ENCODE measurements at regions not wholly inside any gene's neighbourhood (a gene's known extent, or its start where the extent isn't known, plus 50 kb on each side); places are given as distances from the start of the nearest gene placed in this dataset.
A peak's percentile ranks its signal among the peaks of the same experiment; 100 is the strongest.

DNA sequence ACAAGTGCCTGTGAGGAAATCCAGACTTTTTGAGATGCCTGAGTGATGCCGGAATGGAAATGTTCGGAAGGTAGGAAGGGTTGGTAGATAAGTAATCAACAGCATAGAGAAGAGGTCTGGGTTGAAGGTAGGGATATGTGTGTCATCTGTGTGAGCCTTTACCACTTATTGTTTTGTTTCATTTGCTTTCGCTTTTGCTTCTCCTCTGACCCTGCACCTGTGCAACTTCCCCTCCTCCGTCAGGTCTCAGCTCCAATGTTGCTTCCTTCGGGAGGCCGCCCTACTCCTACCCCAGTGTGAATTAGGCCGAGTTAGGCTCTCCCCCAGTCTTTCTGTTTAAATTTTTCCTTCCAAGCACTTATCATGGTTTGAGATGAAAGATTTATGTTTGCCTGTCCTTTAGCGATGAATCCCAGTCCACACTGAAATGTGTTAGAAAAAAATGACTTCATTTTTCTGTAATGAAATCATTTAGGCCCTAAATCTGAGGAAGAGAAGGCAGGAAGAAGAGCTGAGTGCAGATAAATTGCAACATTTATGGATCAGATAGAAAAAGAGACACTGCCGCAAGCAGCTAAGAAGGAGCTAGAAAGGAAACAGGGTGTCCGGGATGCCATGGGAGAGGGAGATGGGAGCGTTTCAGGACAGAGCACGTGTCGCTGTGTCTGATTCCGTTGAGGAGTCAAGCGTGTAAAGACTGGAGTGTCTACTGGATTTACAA is 139.6 kb upstream of the PELI1 start:
- peak; percentile 52 for DNase-seq (ENCODE audit: low spot score)

DNA sequence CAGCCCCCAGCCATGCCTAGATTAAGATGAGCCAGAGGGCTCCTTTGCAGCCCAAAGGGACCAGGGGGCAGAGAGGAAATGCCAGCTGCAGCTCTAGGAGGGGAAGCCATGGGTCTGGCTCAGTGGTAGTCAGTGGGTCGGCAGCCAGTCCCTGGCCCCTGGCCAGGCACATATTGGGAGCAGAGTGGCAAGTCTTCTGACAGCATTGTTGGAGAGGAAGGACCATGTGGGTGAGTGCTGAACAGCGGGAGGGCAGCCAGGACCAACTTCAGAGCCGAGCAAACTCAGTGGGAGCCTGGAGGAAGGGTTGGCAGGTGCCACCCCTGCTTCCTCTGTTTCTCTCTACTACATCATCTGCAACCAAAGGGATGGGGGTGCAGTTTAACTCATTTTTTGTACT is 140.5 kb upstream of the PELI1 start:
- DNase-seq (ENCODE audit: low spot score): no peak

GRCh38 chr2:64287202-64287740 is 143.1 kb upstream of the PELI1 start:
- no peak for DNase-seq (ENCODE audit: low spot score)

GRCh38 chr2:64288321-64289193 is 144.3 kb upstream of the PELI1 start:
- no peak for DNase-seq (ENCODE audit: low spot score)

DNA sequence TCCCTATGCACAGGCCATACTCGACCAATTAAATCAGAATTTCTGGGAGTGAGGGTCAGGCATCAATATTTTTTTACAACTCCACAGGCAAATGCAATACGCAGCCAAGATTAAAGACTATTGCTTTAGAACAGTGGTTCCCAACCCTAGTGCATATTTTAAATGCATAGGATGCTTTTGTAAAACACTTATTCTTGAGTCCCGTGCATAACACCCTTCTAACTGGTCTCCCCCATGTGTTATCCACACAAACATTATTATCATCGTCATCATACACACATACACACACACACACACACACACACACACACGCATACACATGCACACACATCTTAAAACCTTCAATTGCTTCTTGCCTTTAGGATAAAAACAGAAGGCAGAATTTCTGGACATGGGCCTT is 145.0 kb upstream of the PELI1 start:
- DNase-seq (ENCODE audit: low spot score): no peak

DNA sequence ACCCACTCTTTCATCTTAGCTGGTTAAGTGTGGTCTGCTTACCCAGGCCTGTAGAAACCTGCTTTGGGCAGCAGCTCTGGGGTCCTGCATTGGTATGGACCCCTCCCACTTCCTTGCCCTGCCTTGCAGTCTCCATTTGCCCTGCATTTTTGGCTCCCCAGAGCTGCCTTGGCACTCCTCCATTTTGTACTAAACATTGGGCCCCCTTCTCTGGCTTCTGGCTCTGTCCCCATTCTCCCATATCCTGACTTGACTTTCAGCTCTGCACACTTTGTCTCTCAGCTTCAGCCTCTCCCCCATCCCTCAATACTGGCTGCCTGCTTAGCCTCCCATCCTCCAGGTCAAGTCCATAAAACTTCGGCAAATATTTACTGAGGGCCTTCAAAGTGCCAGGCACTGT is 145.5 kb upstream of the PELI1 start:
- no peak for DNase-seq (ENCODE audit: low spot score)

DNA sequence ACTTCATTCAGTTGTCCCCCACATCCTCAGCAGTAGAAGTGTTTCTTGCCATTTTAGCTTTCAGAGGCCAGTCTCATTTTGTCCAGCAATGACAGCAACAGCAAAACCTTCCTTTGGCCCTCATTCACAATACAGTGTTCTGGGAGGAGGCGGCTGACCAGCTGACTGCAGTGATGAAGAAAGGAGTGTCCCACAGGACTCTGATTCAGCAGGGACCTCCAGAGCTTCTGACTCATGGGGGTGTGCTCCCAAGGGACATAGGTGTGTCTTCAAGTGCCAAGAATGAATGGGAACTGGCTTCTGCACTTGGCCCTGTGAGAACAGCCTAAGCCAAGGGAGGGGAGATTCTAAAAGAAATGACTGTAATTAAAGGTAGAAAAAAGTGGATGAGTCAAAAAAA is 147.0 kb upstream of the PELI1 start:
- no peak for DNase-seq (ENCODE audit: low spot score)

GRCh38 chr2:64295326-64296139 is 151.3 kb upstream of the PELI1 start:
- DNase-seq (ENCODE audit: low spot score): no peak

- no peak for DNase-seq (ENCODE audit: low spot score)
Measured at GRCh38 chr2:64296140-64296480, 151.9 kb upstream of the PELI1 start.

DNA sequence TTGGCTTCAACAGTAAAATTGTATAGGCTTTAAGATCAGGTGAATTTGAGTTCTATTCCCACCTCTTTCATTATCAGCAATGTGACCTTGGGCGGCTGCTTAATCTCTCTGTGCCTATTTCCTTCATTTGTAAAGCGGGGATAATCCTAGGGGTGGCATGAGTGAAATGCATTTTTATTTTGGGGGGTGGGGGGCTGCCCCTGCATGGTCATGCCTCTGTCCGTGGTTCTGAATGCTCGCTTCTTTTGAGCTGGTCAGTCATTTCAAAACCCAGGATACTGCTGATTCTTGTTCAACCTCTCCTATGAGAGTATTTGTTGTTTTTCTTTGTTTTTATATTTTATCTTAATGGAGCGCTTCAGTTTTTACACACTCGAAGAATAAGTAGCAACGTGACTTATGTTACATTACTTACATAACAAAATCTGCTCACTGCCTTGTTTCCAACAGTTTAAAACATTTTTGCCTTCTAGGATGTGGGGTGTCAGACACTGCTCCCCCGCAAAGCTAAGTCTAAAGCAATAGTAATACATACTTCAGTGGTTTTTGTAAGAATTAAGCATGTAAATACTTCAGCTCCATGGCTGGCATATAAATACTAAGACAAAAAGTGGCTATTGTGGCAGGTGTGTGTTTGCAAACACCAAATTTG is 152.6 kb upstream of the PELI1 start:
- DNase-seq (ENCODE audit: low spot score): no peak

GRCh38 chr2:64298161-64298560 is 153.9 kb upstream of the PELI1 start:
- DNase-seq (ENCODE audit: low spot score): no peak

GRCh38 chr2:64300066-64300465 is 153.9 kb upstream of the LGALSL start:
- no peak for DNase-seq (ENCODE audit: low spot score)

- no peak for DNase-seq (ENCODE audit: low spot score)
Measured at GRCh38 chr2:64303250-64303649, 150.7 kb upstream of the LGALSL start.

DNA sequence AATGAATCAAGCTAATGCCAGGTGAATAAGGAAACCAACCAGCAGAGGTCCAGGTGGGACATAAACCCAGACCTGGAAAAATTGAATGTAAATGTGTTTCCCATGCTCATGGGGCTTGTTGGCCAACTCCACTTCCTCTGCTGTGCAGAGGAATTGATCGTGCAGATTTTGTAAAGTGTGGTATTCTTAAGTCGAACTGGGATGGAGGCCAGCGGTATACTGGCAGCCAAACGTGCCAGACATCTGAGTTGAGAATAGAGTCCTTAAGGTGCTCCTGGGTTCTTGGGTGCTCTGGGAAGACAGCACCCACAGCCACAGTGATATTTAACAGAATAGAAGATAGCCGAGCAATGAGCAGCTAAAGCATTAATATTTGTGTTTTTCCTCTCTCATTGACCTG is 146.5 kb upstream of the LGALSL start:
- no peak for DNase-seq (ENCODE audit: low spot score)

GRCh38 chr2:64311191-64311910 is 142.6 kb upstream of the LGALSL start:
- no peak for DNase-seq (ENCODE audit: low spot score)

DNA sequence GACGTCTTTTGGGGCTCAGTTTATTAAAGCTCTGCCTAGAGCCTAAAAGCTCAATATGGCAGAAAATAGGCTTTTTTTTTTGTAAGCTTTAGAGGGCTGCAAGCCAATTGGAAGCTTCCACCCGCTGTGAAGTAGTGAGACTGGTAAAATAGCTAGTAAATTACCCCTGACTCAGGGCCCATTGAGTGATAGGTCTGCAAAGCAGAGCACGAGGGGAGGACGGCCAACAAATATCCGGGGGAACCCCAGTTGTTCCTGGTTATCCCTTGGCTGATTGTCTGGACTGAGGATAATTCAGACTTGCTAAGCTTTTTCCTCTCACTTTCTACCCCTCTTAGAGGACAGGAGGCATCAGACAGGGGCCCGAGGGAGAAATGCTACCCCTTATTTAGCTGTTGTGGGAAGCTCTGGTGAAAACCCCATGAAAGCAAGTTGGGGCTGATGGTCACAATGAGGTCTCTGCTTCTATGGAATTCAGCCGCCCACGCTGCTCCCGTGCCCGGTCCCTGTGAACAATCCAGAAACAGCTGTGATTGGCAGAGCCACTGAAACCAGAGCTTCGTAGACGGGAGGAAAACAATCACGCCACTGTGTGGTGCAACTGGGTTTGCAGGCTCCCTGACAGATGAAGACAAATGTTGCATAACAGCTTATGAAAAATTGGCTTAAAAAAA is 141.9 kb upstream of the LGALSL start:
- no peak for DNase-seq (ENCODE audit: low spot score)

GRCh38 chr2:64312622-64313397 is 141.2 kb upstream of the LGALSL start:
- no peak for DNase-seq (ENCODE audit: low spot score)

GRCh38 chr2:64313398-64313723 is 140.6 kb upstream of the LGALSL start:
- no peak for DNase-seq (ENCODE audit: low spot score)

DNA sequence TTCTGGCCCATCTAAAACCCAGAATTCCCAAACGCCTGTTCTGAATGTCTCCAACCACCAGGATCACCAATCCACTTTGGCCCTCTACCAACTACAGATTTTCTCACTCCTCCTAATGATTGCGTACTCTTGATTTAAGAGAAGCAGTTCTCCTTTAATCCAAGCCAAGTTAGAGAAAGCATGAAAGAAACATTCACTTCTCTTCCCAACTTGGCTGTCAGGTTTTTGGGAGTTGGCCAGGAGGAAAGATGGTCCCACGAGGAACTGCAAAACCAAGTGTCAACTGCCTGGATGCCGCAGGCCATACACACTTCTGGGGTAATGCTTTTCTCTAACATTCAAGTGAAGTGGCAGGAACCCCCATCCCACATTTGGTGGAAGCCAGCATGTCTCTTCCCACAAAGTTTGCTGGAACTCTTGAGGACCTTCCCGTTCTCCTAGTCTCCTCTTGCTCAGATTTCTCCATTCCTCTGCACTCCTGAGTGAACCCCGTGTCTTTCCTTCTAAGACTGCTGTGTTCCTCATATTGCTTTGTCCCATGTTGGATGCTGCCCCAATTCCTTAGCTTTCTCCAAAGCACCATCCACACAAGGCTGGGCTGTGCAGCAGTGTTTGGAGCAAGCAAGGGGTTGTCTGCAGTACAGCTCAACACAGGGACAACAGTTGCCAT is 138.5 kb upstream of the LGALSL start:
- no peak for DNase-seq (ENCODE audit: low spot score)
